ENCODE measurements at regions not wholly inside any gene's neighbourhood (a gene's known extent, or its start where the extent isn't known, plus 50 kb on each side); places are given as distances from the start of the nearest gene placed in this dataset.
"Not testable (repeated sequence)": the region's sequence is repeated elsewhere in the genome, so short reads cannot be mapped to it uniquely, and the experiment has no call there.

DNA sequence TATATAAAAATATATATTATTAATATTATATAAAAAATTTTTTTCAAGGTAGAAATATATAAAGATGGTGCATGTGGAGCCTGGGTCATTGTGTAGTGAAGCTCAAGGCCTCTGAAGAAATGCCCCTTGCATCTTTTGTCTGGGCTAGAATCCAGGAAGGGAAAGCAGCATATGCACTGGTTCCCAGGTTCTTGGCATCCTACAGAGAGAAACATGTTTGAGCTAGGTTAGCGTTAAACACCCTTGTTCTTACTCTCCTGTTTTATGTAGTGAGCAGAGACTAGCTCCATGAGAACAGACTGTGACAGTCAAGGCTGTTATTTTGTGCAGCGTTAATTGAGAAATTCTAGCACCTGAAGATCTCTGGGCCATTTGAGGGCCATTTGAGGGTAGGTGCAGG, 116.1 kb downstream of the POM121L12 start:
- Mint-ChIP-seq H3K36me3 (ENCODE audit: insufficient read depth, unreplicated experiment) (no peaks in the 10 kb centered on the region), H3K27ac (ENCODE audit: low read depth, unreplicated experiment) (no peak overlapping the region), H3K27me3 (ENCODE audit: insufficient read depth, unreplicated experiment) (peaks cover 52% of the 10 kb centered on the region), H3K9me3 (ENCODE audit: unreplicated experiment) (no peaks in the 10 kb centered on the region), H3K4me1 (ENCODE audit: insufficient read depth, unreplicated experiment) (no peaks in the 10 kb centered on the region), H3K4me3 (ENCODE audit: unreplicated experiment) (no peak overlapping the region)
- TF ChIP-seq, protein P1, sequence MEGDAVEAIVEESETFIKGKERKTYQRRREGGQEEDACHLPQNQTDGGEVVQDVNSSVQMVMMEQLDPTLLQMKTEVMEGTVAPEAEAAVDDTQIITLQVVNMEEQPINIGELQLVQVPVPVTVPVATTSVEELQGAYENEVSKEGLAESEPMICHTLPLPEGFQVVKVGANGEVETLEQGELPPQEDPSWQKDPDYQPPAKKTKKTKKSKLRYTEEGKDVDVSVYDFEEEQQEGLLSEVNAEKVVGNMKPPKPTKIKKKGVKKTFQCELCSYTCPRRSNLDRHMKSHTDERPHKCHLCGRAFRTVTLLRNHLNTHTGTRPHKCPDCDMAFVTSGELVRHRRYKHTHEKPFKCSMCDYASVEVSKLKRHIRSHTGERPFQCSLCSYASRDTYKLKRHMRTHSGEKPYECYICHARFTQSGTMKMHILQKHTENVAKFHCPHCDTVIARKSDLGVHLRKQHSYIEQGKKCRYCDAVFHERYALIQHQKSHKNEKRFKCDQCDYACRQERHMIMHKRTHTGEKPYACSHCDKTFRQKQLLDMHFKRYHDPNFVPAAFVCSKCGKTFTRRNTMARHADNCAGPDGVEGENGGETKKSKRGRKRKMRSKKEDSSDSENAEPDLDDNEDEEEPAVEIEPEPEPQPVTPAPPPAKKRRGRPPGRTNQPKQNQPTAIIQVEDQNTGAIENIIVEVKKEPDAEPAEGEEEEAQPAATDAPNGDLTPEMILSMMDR (IDR thresholded peaks at IDR 0.05; ENCODE audit: unreplicated experiment) = no peak
- intact Hi-C loops (cut with micrococcal nuclease) = no loop called here
- CTCF ChIA-PET = no interaction called here
- POLR2A ChIA-PET = no interaction called here
- no TSS peak for BruUV-seq (replicated peaks)
- no peak for DNase-seq (ENCODE audit: unreplicated experiment)

DNA sequence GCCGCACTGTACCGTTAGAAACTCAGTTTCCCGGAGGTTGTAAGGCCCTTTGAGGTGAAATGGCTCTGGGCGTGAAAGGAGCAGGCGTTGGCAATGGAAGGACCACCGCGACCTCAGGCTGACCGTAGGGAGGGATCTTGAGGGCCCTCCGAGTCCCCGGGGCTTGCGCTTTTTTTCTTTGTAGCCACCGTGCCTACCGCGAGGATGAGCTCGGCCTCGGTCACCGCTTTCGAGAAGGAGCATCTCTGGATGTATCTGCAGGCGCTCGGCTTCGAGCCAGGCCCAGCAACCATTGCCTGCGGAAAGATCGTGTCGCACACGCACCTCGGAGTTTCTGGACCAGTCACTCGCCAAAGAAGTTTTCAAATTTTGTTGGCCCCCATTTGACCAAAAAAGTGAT, 151.8 kb downstream of the POM121L12 start:
- H3K4me1 Mint-ChIP-seq (ENCODE audit: insufficient read depth, unreplicated experiment); intact Hi-C loops (cut with micrococcal nuclease); CTCF ChIA-PET; H3K9me3 Mint-ChIP-seq (ENCODE audit: unreplicated experiment); POLR2A ChIA-PET; BruUV-seq (replicated peaks); H3K36me3 Mint-ChIP-seq (ENCODE audit: insufficient read depth, unreplicated experiment); DNase-seq (ENCODE audit: unreplicated experiment); H3K27ac Mint-ChIP-seq (ENCODE audit: low read depth, unreplicated experiment); H3K4me3 Mint-ChIP-seq (ENCODE audit: unreplicated experiment): not testable (repeated sequence)
- peaks cover 76% of the 10 kb centered on the region for H3K27me3 Mint-ChIP-seq (ENCODE audit: insufficient read depth, unreplicated experiment)

DNA sequence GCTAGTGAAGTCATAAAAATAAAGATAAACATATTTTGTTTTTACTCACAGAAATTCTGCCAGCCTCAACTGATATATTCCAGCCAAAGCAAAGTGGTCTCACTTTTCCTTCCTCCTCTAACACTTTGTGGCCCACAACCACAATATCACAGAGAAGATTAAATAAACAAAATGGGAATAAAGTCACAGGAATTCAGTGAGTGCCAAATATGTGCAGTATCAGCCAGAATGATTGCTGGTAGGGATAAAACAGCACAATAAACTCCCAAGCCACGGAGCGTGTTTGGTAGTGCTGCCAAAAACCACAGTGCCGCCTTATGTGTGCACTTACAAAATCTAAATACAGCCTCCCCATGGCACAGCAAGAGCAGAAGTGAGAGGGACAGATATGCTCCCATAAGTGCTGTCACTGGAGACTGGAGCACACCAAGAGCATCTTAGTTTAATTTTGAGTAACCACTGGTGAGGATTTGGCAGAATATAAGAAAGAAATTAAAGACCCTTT, 155.8 kb downstream of the POM121L12 start:
- H3K4me1 Mint-ChIP-seq (ENCODE audit: insufficient read depth, unreplicated experiment) = no peaks in the 10 kb centered on the region
- peaks cover 67% of the 10 kb centered on the region for H3K27me3 Mint-ChIP-seq (ENCODE audit: insufficient read depth, unreplicated experiment)
- ChIA-PET POLR2A (no interaction called here), CTCF (interaction anchor here (0.5 kb wide), 1 partner anchor 968 kb away, joined by 4 read pairs; no protein-coding TSS in a partner anchor)
- TF ChIP-seq, protein P1 (IDR thresholded peaks at IDR 0.05; ENCODE audit: unreplicated experiment) = no peak
- H3K4me3 Mint-ChIP-seq (ENCODE audit: unreplicated experiment) = no peak overlapping the region
- no peaks in the 10 kb centered on the region for H3K36me3 Mint-ChIP-seq (ENCODE audit: insufficient read depth, unreplicated experiment)
- H3K9me3 Mint-ChIP-seq (ENCODE audit: unreplicated experiment) = no peaks in the 10 kb centered on the region
- no peak overlapping the region for H3K27ac Mint-ChIP-seq (ENCODE audit: low read depth, unreplicated experiment)
- intact Hi-C loops (cut with micrococcal nuclease) = no loop called here
- no TSS peak for BruUV-seq (replicated peaks)
- no peak for DNase-seq (ENCODE audit: unreplicated experiment)

DNA sequence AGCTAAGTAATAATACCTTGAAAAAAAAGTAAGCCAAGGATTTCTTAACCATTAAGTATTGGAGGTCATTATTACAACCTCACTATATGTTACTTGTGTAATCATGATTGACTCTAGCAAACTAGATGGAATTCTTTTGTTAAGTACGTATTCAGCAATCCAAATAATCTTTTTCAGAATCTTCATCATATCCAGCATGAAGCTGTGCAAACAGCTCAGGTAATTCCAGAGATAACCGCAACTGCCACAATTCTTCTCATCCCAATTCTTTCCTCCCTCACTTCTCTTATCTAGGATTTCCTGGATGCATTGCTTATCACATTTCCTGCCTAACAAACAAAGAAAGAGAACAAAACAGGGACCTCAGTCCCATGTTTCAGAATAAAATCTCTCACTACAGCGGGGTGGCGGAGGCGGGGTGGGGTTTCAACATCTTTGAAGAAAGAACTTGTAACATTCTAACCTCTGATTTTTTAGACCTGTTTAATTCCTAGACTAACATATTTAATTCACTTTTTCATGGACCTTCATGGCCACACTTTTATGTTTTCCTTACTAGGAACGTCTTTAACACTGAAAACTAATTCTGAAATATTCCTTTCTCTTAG, 156.5 kb downstream of the POM121L12 start:
- Mint-ChIP-seq H3K9me3 (ENCODE audit: unreplicated experiment) (no peaks in the 10 kb centered on the region), H3K36me3 (ENCODE audit: insufficient read depth, unreplicated experiment) (no peaks in the 10 kb centered on the region), H3K27me3 (ENCODE audit: insufficient read depth, unreplicated experiment) (peaks cover 61% of the 10 kb centered on the region), H3K4me1 (ENCODE audit: insufficient read depth, unreplicated experiment) (no peaks in the 10 kb centered on the region), H3K4me3 (ENCODE audit: unreplicated experiment) (no peak overlapping the region), H3K27ac (ENCODE audit: low read depth, unreplicated experiment) (no peak overlapping the region)
- BruUV-seq (replicated peaks) = no TSS peak
- TF ChIP-seq, protein P1 (IDR thresholded peaks at IDR 0.05; ENCODE audit: unreplicated experiment) = no peak
- intact Hi-C loops (cut with micrococcal nuclease) = no loop called here
- ChIA-PET POLR2A (no interaction called here), CTCF (no interaction called here)
- no peak for DNase-seq (ENCODE audit: unreplicated experiment)

DNA sequence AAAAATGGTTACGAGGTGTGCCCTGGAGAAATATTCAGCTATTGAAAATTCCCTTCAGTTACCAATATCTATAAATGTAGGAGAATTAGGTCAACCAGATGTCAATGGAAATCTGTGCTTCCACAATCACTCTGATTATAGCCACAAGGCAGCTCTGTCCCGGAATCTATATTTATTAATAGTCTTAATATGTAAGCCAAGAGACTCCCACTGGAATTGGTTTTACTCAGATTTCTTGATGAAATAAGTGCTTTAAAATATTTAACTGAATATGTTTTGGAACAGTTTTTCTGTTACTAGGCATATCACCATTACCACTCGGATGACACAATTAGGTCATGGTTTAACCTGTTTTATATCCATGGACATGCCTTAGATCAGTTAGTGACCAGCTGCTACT, 169.6 kb downstream of the POM121L12 start:
- peaks cover 5% of the 10 kb centered on the region for H3K36me3 Mint-ChIP-seq (ENCODE audit: insufficient read depth, unreplicated experiment)
- POLR2A ChIA-PET = no interaction called here
- TF ChIP-seq, protein P1 (IDR thresholded peaks at IDR 0.05; ENCODE audit: unreplicated experiment) = no peak
- no peak overlapping the region for H3K27ac Mint-ChIP-seq (ENCODE audit: low read depth, unreplicated experiment)
- no peak for DNase-seq (ENCODE audit: unreplicated experiment)
- no peak overlapping the region for H3K4me3 Mint-ChIP-seq (ENCODE audit: unreplicated experiment)
- intact Hi-C loops (cut with micrococcal nuclease) = no loop called here
- no peaks in the 10 kb centered on the region for H3K4me1 Mint-ChIP-seq (ENCODE audit: insufficient read depth, unreplicated experiment)
- no TSS peak for BruUV-seq (replicated peaks)
- CTCF ChIA-PET = no interaction called here
- H3K27me3 Mint-ChIP-seq (ENCODE audit: insufficient read depth, unreplicated experiment) = peaks cover 50% of the 10 kb centered on the region
- H3K9me3 Mint-ChIP-seq (ENCODE audit: unreplicated experiment) = no peaks in the 10 kb centered on the region

All from MCF 10A (cell line).